Smooth muscle cell (in vitro differentiated cells): ENCODE measurements at regions not wholly inside any gene's neighbourhood (a gene's known extent, or its start where the extent isn't known, plus 50 kb on each side); places are given as distances from the start of the nearest gene placed in this dataset.

Source experiments
- DNase-seq: peaks from one replicate; lab custom pipeline; 2025; ENCODE audit not compliant: unreplicated experiment; lab: John Stamatoyannopoulos, UW
- H2AFZ ChIP-seq: fragments of 200-600 bp; sonication (generic); 2 replicates; pipeline ENCODE4 v1.6.0; 2016; ENCODE audit warnings: antibody characterized with exemption, low read depth, mild to moderate bottlenecking
- H3F3A ChIP-seq: fragments of 200-600 bp; sonication (generic); 2 replicates; pipeline ENCODE4 v1.6.0; 2017; ENCODE audit warnings: antibody characterized with exemption, low read depth
- H3K27ac ChIP-seq: fragments of 200-600 bp; sonication (generic); 2 replicates; pipeline ENCODE4 v1.5.1; 2016; ENCODE audit warnings: low read depth, mild to moderate bottlenecking
- H3K27me3 ChIP-seq: fragments of 200-600 bp; sonication (generic); 2 replicates; pipeline ENCODE4 v1.6.1; 2016; ENCODE audit warnings: low read depth, mild to moderate bottlenecking
- H3K36me3 ChIP-seq: fragments of 200-600 bp; sonication (generic); 2 replicates; pipeline ENCODE4 v1.5.1; 2016; ENCODE audit warnings: low read depth
- H3K4me1 ChIP-seq: fragments of 200-600 bp; sonication (generic); 2 replicates; pipeline ENCODE4 v1.5.1; 2016; ENCODE audit warnings: low read depth
- H3K4me2 ChIP-seq: fragments of 200-600 bp; sonication (generic); 2 replicates; pipeline ENCODE4 v1.6.0; 2016; ENCODE audit warnings: mild to moderate bottlenecking
- H3K4me3 ChIP-seq: fragments of 200-600 bp; sonication (generic); 2 replicates; pipeline ENCODE4 v1.5.1; 2016; ENCODE audit warnings: mild to moderate bottlenecking
- H3K79me2 ChIP-seq: fragments of 200-600 bp; sonication (generic); 2 replicates; pipeline ENCODE4 v1.6.0; 2016; ENCODE audit warnings: low read depth, mild to moderate bottlenecking
- H3K9ac ChIP-seq: fragments of 200-600 bp; sonication (generic); 2 replicates; pipeline ENCODE4 v1.6.0; 2016; ENCODE audit warnings: low read depth
- H3K9me3 ChIP-seq: fragments of 200-600 bp; sonication (generic); replicated peaks from 2 replicates; pipeline ENCODE4 v1.5.1; 2016; ENCODE audit warnings: low read depth
- H4K20me1 ChIP-seq: fragments of 200-600 bp; sonication (generic); 2 replicates; pipeline ENCODE4 v1.6.0; 2016; ENCODE audit warnings: low read depth
- WGBS: methylation state at CpG from one replicate; pipeline ENCODE4 v1.1.7; 2016; ENCODE audit warnings: low lambda C conversion rate; 5-methylcytosine and 5-hydroxymethylcytosine counted together
- TF ChIP-seq, protein P1 (sequence below): fragments of 200-600 bp; sonication (generic); IDR thresholded peaks from 2 replicates; pipeline ENCODE4 v1.5.1; 2017; ENCODE audit warnings: borderline replicate concordance, mild to moderate bottlenecking, antibody characterized with exemption; ENCODE audit not compliant: insufficient read depth, poor library complexity, severe bottlenecking

- Histone ChIP-seq H3K4me2 (no peak overlapping the region), H3K4me3 (no peak overlapping the region), H3K9me3 (no peaks in the 10 kb centered on the region), H3K79me2 (no peaks in the 10 kb centered on the region), H3K9ac (no peak overlapping the region), H3K4me1 (no peaks in the 10 kb centered on the region), H2AFZ (no peak overlapping the region), H3K36me3 (no peaks in the 10 kb centered on the region), H3K27ac (no peak overlapping the region), H3F3A (no peaks in the 10 kb centered on the region), H4K20me1 (no peaks in the 10 kb centered on the region), H3K27me3 (no peaks in the 10 kb centered on the region)
- 88% methylated on average over 4 of the region's 4 CpGs for WGBS
- no peak for DNase-seq
- TF ChIP-seq, protein P1, sequence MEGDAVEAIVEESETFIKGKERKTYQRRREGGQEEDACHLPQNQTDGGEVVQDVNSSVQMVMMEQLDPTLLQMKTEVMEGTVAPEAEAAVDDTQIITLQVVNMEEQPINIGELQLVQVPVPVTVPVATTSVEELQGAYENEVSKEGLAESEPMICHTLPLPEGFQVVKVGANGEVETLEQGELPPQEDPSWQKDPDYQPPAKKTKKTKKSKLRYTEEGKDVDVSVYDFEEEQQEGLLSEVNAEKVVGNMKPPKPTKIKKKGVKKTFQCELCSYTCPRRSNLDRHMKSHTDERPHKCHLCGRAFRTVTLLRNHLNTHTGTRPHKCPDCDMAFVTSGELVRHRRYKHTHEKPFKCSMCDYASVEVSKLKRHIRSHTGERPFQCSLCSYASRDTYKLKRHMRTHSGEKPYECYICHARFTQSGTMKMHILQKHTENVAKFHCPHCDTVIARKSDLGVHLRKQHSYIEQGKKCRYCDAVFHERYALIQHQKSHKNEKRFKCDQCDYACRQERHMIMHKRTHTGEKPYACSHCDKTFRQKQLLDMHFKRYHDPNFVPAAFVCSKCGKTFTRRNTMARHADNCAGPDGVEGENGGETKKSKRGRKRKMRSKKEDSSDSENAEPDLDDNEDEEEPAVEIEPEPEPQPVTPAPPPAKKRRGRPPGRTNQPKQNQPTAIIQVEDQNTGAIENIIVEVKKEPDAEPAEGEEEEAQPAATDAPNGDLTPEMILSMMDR, result no peak
Observed at GRCh38 chr2:150293771-150294170, 193.7 kb downstream of the RND3 start.

GRCh38 chr2:150292807-150293206 is 194.7 kb downstream of the RND3 start:
- H3K27ac ChIP-seq, result no peak overlapping the region
- 91% methylated on average over 1 of the region's 1 CpG for WGBS
- H3K4me1 ChIP-seq, result no peaks in the 10 kb centered on the region
- no peaks in the 10 kb centered on the region for H3F3A ChIP-seq
- no peak overlapping the region for H3K4me2 ChIP-seq
- no peak overlapping the region for H2AFZ ChIP-seq
- no peak overlapping the region for H3K9ac ChIP-seq
- DNase-seq, result no peak
- H3K9me3 ChIP-seq, result no peaks in the 10 kb centered on the region
- H3K27me3 ChIP-seq, result no peaks in the 10 kb centered on the region
- H3K4me3 ChIP-seq, result no peak overlapping the region
- TF ChIP-seq, protein P1, result no peak
- no peaks in the 10 kb centered on the region for H4K20me1 ChIP-seq
- H3K36me3 ChIP-seq, result no peaks in the 10 kb centered on the region
- no peaks in the 10 kb centered on the region for H3K79me2 ChIP-seq

DNA sequence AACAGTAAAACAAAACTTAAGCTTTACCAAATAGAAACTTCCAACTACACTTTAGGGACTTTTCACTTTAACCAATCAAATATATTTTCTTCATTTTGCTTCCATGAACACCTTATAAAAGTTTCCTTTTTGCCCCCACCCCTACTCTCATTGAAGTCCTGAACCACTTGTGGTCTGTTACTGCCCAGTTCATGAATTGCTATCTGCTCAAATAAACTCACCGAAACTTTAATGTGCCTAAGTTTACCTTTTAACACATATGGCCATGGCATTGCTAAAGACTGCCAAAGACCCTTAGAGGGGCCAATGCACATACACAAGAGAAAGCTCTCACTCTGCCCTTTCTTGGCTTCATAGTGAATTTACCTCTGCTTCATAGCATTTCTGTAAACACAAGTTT is 195.3 kb downstream of the RND3 start:
- Histone ChIP-seq H3K4me1 (no peaks in the 10 kb centered on the region), H3K4me2 (no peak overlapping the region), H3F3A (no peaks in the 10 kb centered on the region), H3K4me3 (no peak overlapping the region), H3K79me2 (no peaks in the 10 kb centered on the region), H3K36me3 (no peaks in the 10 kb centered on the region), H3K9ac (no peak overlapping the region), H4K20me1 (no peaks in the 10 kb centered on the region), H3K27me3 (no peaks in the 10 kb centered on the region), H3K9me3 (no peaks in the 10 kb centered on the region), H3K27ac (no peak overlapping the region), H2AFZ (no peak overlapping the region)
- no peak for DNase-seq
- 43% methylated on average over 1 of the region's 1 CpG for WGBS
- TF ChIP-seq, protein P1, result no peak

GRCh38 chr2:150286730-150287362 is 200.6 kb downstream of the RND3 start:
- Histone ChIP-seq H3K4me3 (no peak overlapping the region), H3F3A (no peaks in the 10 kb centered on the region), H2AFZ (no peak overlapping the region), H3K79me2 (no peaks in the 10 kb centered on the region), H3K27ac (no peak overlapping the region), H3K9me3 (no peaks in the 10 kb centered on the region), H3K4me1 (no peaks in the 10 kb centered on the region), H3K4me2 (no peak overlapping the region), H3K9ac (no peak overlapping the region), H3K27me3 (no peaks in the 10 kb centered on the region), H3K36me3 (no peaks in the 10 kb centered on the region), H4K20me1 (no peaks in the 10 kb centered on the region)
- 89% methylated on average over 6 of the region's 6 CpGs for WGBS
- DNase-seq, result no peak
- TF ChIP-seq, protein P1, result no peak
